Hematopoietic multipotent progenitor cell treated with erythropoietin and hydrocortisone succinate and interleukin-3 and kit ligand, for 15 days (in vitro differentiated cells): ENCODE measurements at regions not wholly inside any gene's neighbourhood (a gene's known extent, or its start where the extent isn't known, plus 50 kb on each side); places are given as distances from the start of the nearest gene placed in this dataset.
"Not testable (repeated sequence)": the region's sequence is repeated elsewhere in the genome, so short reads cannot be mapped to it uniquely, and the experiment has no call there.

Source experiments
- DNase-seq: peaks from one replicate; pipeline ENCODE4 v3.0.0-alpha.2; 2015; ENCODE audit warnings: low spot score

DNA sequence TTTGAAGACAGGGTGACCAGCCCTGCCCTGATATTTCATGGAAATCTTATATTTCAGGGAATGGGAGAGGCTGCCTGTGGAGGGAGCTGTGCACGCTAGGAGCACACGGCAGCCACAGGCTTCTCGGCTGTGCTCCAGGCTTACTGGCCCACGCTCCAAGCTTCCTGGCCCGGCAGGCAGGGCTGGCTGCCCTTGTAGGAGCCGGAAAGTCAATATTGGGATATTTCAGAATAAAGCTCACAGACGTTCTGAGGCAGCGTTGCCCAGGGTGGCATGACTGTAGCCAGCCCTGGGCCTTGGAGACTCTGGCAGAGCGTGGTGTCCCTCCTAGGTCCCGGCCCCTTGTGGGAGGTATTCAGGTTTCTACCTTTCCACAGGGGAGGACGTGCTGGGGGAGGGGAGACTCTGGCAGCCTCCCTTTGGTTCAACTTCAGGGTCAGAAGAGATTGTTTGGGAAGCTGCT, 95.6 kb downstream of the NPIPB11 start:
- no peak for DNase-seq

DNA sequence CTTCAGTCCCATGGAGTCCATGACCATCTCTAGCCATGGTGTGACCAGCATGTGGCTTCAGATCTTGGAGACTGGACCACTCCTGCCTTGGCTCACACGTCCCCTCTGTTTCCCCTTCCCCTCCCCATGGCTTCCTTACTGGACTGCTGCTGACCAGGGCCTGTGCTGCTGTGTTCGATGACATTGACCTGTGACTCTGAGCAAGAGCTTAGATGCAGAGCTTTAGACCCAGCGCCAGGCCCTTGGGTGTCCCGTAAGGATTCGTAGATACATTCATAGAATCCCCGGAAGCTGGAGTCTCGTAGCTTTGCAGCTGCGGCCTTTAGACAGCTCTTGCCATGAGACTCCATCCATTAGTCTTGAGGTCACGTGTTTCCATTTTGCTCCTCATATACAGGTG, 96.3 kb downstream of the NPIPB11 start:
- DNase-seq = not testable (repeated sequence)

DNA sequence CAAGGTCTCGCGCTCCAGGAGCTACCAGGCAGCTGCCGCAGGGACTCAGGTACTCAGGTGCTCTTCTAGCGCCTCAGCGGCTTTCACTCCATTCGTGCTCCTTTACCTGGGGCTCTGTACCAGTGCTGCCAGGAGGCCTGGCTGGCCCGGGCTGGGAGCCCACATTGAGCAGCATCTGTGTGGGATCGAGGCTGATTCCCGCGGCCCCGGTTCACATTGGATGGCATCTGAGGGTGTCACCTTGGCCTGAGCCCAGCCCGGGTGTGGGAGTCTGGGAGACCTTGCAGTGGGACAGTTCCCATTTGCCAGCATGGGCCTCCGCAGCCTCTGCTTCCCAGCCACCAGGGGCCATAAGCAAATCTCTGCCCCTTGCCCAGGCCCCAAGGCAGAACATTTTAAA, 96.9 kb downstream of the NPIPB11 start:
- DNase-seq = not testable (repeated sequence)

DNA sequence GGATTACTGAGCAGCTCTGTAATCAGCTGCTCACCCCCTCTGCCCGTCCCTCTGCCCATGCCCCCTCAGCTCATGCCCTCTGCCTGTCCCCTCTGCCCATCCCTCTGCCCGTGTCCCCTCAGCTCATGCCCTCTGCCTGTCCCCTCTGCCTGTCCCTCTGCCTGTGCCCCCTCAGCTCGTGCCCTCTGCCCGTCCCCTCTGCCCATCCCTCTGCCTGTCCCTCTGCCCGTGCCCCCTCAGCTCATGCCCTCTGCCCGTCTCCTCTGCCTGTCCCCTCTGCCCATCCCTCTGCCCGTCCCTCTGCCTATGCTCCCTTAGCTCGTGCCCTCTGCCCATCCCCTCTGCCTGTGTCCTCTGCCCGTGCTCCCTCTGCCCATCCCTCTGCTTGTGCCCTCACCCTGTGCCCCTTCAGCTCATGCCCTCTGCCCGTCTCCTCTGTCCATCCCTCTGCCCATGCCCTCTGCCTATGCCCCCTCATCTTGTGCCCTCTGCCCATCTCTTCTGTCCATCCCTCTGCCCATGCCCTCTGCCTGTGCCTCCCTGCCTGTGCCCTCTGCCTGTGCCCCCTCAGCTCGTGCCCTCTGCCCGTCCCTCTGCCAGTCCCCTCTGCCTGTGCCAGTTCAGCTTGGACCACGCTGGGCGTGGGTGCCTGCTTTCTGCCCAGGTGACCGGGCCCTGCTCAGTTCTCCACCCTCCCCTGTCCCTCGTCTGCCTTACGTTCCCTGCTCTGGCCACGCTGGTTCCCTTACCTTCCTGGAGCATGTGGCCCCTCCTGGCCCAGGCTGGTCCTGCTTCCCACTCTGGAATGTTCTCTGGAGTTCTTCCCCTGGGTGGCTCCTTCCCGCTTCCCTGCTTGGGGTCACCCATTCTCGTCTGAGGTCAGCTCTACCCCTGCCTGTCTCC, 97.6 kb downstream of the NPIPB11 start:
- no peak for DNase-seq

DNA sequence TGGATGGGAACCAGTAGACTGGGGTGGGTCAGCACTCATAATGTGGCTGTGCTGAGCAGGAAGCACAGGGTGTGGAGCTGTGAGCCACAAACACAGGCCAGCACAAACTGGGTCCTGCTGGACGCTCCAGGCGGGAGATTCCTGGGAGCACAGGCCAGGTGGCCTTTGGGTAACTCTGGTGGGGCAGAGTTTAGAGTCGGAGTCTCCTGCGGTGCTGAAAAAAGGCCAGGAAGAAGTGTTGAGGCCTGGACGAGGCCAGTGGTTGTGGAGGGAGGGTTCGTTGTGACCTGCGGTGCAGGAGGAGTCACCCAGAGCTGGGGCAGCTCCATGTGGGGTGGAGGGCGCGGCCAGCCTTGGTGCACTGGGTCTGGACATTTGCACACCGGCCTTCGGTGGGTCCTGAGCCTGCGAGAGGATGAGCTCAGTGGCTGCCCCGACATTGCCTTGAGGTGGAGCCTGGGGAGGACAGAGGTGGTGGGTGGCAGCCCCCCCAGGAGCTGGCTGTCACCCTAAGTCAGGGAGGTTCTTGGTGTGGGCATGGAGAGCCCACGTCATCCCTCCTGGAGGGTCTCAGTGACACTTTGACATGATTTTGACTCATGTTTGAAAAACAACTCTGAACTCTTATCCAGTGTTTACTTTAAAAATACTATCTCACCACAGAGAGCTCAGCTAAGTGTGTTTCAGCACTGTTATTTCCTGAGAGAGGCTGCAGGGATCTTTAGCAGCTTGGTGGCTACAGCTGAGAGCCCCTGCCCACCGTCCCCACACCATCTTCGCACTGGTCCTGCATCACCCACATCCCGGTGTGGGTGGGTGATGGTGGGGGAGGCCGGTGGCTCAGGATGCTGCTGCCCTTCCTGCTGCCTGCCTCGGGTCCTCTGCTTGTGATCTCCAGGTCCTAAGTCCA, 98.7 kb downstream of the NPIPB11 start:
- no peak for DNase-seq

DNA sequence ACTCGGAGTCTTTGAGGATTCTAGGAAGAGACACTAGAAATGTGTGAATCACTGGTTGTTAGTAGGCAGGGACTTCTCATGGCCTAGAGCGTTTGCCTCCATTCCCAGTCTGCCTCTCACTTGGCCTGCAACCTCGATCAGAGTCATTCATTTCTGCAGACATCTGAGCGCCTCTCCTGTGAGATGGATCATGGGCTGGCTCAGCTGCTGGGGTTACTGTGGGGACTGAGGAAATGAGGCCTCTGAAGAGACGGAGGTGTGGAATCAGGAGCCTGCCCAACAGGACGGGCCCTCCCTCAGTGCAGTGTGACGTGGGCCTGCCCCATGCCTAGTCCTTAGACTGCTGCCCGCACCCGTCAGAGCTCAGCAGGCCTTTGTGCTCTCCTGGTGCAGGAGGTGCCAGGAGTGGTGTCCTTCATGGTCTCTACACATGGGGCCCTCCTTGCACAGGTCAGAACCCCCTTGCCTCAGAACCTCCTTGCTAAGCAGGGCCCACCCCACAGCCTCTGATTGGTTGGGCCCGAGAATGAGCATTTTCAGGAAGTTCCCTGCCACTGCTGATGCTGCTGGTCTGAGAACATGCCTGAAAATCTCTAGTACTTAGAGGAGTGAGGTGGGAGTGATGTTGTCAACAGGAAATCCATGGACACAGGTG, 99.4 kb downstream of the NPIPB11 start:
- DNase-seq = no peak

DNA sequence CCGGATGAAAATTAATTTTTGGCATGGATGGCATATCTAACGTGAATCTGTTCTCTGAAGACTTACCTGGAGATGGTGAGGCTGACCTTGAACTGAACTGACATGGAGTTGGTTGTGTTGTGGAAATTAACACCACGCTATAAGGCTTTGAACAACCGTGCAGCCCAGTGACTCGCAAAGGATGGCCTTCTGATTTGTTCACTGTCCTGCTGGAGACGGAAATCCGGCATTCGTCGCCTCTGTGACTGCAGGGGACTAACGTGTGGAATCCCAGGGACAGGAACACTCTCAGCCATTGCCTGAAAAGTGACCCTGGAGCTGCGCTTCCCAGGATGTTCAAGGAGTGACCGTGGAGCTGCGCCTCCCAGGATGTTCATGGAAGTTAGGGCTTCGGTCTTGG, 100.3 kb downstream of the NPIPB11 start:
- DNase-seq = no peak

DNA sequence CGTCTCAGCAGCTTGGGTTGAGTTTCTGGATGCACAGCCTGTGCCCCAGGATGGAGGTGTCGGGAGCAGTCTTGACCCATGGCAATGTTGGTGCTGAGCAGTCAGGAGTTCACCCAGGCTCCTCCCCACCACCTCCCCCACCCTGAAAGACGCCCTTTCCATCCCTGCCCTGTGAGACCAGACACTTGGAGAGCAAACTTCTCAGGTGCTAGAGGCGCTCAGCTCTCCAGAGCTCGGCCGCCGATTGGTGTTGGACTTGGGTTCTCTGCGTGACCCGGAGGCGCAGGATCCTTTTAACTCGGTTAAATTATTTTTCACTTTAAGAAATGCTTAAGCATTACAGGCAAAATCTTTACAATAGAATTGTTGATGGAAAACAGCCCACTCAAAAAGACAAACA, 101.5 kb downstream of the NPIPB11 start:
- DNase-seq = not testable (repeated sequence)

DNA sequence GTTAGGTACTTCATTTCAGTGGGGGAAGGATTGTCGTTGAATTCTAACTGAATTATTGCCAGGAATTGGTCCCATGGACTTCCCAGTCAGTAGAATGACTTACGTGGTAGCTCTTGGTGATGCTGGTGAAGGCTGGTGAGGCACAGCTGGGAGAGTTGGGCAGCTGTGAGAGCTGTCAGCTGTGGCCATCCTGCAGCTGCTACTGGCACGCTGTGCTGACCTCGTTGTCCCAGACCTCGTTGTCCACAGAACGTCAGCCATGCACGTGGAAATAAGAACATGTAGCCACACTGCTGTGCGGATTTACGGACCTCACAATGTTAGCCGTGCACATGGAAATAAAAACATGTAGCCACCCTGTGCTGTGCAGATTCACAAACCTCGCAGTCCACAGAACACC, 102.3 kb downstream of the NPIPB11 start:
- DNase-seq = no peak

DNA sequence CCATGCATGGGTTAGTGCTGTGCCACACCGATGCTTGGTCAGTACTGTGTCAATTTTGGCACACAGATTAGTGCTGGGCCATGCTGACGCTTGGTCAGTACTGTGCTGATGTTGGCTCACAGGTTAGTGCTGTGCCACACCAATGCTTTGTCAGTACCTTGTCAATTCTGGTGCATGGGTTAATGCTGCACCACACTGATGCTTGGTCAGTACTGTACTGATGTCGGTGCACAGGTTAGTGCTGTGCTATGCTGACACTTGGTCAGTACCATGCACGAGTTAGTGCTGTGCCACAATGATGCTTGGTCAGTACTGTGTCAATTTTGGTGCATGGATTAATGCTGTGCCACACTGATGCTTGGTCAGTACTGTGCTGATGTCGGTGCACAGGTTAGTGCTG, 103.0 kb downstream of the NPIPB11 start:
- no peak for DNase-seq

DNA sequence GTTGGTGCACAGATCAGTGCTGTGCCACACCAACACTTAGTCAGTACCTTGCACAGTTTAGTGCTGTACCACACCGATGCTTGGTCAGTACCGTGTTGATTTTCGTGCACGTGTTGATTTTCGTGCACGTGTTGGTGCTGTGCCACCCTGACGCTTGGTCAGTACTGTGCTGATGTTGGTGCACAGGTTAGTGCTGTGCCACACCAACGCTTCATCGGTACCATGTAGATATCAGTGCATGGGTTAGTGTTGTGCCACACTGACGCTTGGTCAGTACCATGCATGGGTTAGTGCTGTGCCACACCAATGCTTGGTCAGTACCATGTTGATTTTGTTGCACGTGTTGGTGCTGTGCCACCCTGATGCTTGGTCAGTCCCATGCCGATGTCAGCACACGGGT, 103.5 kb downstream of the NPIPB11 start:
- DNase-seq = no peak

DNA sequence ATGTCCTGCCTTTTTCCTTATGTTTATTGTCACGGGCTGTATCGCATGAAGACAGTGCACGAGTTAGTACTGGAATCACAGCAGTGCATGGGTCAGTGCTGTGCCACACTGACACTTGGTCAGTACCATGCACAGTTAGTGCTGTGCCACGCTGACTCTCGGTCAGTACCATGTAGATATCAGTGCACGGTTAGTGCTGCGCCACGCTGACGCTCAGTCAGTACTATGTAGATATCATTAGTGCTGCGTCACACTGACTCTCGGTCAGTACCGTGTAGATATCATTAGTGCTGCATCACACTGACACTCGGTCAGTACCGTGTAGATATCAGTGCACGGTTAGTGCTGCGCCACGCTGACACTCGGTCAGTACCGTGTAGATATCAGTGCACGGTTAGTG, 104.1 kb downstream of the NPIPB11 start:
- DNase-seq = not testable (repeated sequence)

DNA sequence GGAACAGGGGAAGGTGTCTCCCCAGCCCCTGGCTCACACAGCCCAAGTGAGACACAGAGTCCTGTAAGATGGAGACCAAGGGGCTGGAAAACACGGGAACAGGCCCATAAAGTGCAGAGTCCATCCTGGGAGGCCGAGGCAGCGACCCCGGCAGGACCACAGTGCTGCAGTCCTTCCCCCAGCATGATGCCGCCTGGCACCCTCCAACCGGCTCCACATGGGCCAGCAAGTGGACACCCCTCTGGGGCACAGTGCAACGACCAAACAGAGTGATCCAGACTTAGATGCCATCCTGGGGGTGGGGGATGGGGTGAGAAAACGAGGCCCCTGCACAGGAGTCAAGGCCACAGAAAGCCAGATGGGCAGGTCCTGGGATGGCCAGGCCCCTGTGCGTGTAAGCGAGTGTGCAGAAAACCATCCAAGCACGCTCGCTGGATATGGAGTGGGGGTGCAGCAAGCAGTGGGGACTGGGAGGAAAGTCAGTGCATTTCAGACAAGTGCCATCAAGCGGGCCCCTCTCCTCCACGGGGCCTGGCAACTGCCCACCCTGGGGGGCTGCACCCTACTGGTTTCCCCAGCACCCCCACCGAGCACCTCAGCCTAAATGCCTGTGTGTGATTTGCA, 104.7 kb downstream of the NPIPB11 start:
- DNase-seq = not testable (repeated sequence)

DNA sequence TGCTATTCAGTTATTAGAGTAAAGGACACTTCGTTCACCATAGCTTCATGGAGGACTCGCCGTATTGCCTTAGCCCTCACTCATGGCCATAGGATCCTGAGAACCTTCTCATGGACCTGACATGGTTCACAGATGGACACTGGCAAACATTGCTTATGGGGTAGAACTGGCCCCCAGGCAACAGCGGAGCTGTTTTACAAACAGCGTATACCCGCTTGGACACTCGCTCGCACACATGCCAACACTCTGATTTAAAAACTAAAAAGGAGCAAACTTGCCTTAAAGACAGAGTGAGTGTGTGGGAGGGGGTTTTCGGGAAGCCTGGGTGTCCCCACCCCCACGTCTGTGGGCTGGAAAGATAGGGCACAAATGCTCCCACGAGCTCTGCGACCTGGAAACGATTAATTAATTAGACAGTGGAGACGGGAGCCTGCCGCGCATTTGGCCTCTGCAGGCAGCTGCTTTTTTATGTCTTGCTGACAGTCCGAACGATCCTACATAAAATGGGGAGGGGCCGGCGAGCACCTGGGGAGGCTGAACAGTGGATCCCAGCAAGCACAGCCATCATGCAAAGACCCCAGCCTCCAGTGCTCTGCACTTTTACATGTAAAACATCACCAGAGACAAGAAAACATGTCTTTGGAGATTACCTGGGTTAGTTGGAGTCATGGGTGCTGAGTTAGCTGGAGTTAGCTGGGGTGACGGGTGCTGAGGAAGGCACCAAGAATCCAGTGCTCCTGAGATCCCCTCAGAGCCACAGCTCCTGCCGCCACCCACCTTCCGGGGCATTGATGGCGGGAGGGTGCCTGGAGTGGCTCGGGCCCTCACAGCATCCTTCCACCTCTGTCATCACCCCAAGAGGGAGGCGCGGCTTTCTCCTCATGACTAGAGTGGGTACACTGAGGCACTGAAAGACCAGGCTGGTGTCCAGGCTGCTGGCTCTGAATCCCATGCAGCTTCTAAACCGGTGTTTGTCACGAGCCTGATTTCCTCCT, 105.7 kb downstream of the NPIPB11 start:
- not testable (repeated sequence) for DNase-seq

DNA sequence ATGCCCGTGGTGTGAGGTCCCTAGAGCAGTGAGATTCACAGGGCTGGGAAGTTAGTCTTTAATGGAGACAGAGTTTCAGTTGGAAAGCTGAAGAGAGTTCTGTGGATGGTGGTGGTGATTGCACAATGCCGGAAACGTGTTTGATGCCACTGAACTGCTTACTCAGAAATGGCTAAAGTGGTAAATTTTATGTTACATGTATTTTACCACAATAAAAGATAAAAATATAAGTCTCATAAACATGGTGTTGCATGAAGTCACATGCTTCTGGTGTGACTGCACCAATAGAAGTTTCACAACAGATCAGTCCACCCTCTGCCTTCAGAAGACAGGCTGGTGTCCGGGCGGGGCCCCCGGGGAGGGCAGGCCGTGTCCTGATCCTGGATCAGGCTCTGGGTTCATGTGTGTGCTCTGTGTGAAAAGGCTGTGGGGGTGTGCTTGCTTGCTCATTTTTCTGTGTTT, 106.5 kb downstream of the NPIPB11 start:
- not testable (repeated sequence) for DNase-seq

DNA sequence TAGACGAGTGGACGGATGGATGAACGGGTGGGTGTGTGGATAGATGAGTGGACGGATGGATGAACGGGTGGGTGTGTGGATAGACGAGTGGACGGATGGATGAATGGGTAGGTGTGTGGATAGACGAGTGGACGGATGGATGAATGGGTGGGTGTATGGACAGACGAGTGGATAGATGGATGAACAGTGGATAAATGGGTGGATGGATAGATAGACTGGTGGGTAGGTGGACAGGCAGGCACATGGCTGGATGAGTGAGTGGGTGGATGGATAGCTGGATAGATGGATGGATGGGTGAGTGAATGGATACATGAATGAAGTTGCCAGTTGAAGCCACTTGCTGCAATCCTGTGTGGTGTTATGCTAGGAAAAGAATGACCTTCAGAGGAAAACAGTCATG, 107.5 kb downstream of the NPIPB11 start:
- not testable (repeated sequence) for DNase-seq

DNA sequence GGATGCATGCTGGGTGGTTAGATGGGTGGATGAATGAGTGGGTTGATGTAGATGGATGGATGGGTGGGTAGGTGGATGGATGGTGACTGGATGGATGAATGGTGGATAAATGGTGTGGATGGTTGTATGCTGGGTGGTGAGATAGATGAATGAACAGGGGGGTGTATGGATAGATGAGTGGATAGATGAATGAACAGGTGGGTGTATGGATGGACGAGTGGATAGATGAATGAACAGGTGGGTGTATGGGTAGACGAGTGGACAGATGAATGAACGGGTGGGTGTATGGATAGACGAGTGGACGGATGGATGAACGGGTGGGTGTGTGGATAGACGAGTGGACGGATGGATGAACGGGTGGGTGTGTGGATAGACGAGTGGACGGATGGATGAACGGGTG, 108.2 kb downstream of the NPIPB11 start:
- DNase-seq = not testable (repeated sequence)

DNA sequence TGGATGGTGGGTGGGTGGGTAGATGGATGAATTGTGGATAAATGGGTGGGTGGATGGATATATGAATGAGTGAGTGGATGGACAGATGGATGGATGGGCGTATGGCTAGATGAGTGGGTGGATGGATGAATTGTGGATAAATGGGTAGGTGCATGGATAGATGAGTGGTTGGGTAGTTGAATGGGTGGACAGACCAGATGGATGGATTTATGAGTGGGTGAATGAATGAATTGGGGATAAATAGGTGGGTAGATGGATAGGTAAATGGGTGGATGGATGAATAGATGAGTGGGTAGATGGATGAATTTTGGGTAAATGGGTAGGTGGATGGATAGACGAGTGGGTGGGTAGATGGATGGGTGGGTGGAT, 108.7 kb downstream of the NPIPB11 start:
- DNase-seq = not testable (repeated sequence)

DNA sequence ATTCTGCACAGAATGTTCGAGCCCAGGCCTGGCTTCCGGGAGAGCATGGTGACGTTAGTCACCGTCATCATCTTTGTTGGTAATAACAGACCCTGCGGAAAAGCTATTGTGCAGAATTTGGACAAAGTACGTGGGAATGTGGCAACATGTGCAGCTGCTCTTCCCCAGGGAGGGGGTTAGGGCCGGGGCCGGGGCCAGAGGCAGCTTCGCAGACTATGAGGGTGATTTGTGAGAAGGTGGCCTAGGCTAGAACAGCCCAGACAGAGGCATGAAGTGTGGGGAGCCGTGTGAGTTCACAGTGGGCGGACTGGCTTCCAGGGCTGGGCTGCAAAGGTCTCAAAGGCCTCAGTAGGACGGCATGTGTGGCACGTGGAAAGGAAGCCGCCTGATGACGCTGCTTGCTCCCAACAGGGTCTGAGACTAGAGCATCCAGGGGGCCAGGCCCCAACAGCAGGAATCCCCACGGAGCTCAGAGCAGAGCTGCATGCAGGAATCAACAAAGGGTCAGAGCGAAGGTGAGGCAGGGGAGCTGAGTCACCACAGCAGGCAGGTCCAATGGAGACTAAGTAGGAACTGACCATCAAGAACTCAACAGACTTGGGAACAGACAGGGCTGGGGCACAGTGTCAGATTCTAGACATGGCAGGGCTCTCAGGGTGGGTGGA, 109.2 kb downstream of the NPIPB11 start:
- DNase-seq = not testable (repeated sequence)

DNA sequence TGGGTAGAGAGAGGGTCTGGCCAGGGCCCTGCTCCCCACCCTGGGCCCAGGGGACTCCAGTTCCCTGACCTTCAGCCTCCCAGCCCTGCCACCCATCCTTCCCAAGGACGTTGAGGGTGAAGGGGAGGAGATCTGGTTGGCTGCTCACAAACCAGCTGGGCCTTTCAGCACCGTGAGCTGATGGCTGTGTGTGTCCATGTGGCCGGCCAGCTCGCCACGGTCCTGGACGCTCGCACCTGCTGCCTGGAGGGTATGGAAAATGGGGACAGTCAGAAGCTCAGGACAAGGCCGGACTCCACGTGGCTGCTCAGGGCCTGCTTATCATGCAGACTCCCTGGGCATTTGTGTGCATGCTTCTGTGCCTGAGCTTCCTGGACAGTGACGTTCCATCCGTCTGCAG, 110.3 kb downstream of the NPIPB11 start:
- DNase-seq = not testable (repeated sequence)
